Effector memory CD4-positive, alpha-beta T cell (primary cell): ENCODE measurements at regions not wholly inside any gene's neighbourhood (a gene's known extent, or its start where the extent isn't known, plus 50 kb on each side); places are given as distances from the start of the nearest gene placed in this dataset.

ENCODE experiments used
- DNase-seq, 3 donors: peaks; one replicate each; pipeline ENCODE4 v3.0.0-alpha.2; 2020
- H3K27ac ChIP-seq: 2 replicates; pipeline ENCODE4 v1.7.0; 2013; ENCODE audit warnings: mild to moderate bottlenecking, low read length, moderate library complexity; ENCODE audit not compliant: insufficient read depth, poor library complexity, severe bottlenecking
- H3K27me3 ChIP-seq: replicated peaks from 2 replicates; pipeline ENCODE4 v1.7.0; 2013; ENCODE audit warnings: mild to moderate bottlenecking, low read length; ENCODE audit not compliant: insufficient read depth, control insufficient read depth, poor library complexity, severe bottlenecking
- H3K36me3 ChIP-seq: 2 replicates; pipeline ENCODE4 v1.7.0; 2013; ENCODE audit warnings: mild to moderate bottlenecking, low read length, moderate library complexity; ENCODE audit not compliant: control insufficient read depth, insufficient read depth
- H3K4me1 ChIP-seq: 2 replicates; pipeline ENCODE4 v1.7.0; 2013; ENCODE audit warnings: low read length, mild to moderate bottlenecking; ENCODE audit not compliant: control insufficient read depth, insufficient read depth, poor library complexity, severe bottlenecking
- H3K4me3 ChIP-seq: 2 replicates; pipeline ENCODE4 v1.7.0; 2013; ENCODE audit warnings: low read length, low read depth, mild to moderate bottlenecking; ENCODE audit not compliant: insufficient read depth, poor library complexity, severe bottlenecking
- H3K9me3 ChIP-seq: 2 replicates; pipeline ENCODE4 v1.7.0; 2013; ENCODE audit warnings: mild to moderate bottlenecking, low read length, moderate library complexity; ENCODE audit not compliant: control insufficient read depth

- H3K27ac ChIP-seq: no peak overlapping the region
- no peaks in the 10 kb centered on the region for H3K27me3 ChIP-seq
- H3K4me1 ChIP-seq: no peaks in the 10 kb centered on the region
- DNase-seq: no peak
- H3K9me3 ChIP-seq: no peaks in the 10 kb centered on the region
- H3K4me3 ChIP-seq: no peak overlapping the region
- no peaks in the 10 kb centered on the region for H3K36me3 ChIP-seq
Observed at GRCh38 chr14:98946940-98947339, 325.1 kb downstream of the BCL11B start.

DNA sequence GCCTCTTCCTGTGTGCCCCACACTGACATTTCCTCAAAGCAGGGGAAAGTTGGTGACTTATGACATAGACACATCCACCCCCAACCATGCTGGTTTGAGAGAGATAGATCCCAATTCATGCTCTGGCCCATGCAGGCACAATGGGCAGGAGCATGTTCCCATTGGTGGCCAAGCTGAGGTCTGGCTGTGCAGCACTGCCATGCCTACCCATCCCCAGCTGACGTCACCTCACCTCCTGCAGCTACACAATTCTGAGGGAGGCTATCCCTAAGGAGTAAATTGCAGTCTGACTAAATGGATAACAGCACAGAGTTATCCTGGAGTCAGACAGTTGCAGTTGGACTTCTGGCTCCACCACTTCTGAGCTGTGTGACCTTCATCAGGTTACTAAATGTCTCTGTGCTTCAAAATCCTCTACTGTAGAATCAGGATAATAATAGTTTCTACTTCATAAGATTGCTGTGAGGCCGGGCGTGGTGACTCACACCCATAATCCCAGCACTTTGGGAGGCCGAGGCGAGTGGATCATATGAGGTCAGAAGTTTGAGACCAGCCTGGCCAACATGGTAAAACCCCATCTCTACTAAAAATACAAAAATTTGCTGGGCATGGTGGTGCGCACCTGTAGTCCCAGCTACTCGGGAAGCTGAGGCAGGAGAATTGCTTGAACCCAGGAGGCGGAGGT is 323.9 kb downstream of the BCL11B start:
- H3K4me1 ChIP-seq: no peaks in the 10 kb centered on the region
- H3K4me3 ChIP-seq: no peak overlapping the region
- H3K9me3 ChIP-seq: no peaks in the 10 kb centered on the region
- H3K36me3 ChIP-seq: no peaks in the 10 kb centered on the region
- no peak overlapping the region for H3K27ac ChIP-seq
- no peak for DNase-seq
- no peaks in the 10 kb centered on the region for H3K27me3 ChIP-seq

DNA sequence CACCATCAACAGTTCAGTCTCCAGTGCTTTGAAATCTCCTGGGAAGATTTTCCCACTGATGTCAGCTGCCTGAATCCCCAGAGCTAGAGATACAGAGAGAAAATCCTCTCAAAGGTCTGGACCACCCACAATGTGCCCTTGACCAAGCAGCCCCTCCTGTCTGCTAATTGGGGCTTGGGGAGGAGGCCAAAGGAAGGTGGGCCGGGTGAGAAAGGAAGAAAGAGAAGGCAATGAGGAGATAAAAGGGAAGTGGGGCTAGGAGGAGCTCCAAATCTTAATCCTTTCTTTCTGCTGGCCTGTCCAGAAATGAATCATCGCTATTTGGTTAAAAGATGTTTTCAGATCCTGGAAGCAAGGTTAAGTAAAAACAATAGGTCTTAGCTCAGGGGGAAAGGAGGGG is 322.9 kb downstream of the BCL11B start:
- Histone ChIP-seq H3K9me3 (no peaks in the 10 kb centered on the region), H3K27ac (no peak overlapping the region), H3K36me3 (no peaks in the 10 kb centered on the region), H3K27me3 (no peaks in the 10 kb centered on the region), H3K4me3 (no peak overlapping the region), H3K4me1 (no peaks in the 10 kb centered on the region)
- DNase-seq: no peak

DNA sequence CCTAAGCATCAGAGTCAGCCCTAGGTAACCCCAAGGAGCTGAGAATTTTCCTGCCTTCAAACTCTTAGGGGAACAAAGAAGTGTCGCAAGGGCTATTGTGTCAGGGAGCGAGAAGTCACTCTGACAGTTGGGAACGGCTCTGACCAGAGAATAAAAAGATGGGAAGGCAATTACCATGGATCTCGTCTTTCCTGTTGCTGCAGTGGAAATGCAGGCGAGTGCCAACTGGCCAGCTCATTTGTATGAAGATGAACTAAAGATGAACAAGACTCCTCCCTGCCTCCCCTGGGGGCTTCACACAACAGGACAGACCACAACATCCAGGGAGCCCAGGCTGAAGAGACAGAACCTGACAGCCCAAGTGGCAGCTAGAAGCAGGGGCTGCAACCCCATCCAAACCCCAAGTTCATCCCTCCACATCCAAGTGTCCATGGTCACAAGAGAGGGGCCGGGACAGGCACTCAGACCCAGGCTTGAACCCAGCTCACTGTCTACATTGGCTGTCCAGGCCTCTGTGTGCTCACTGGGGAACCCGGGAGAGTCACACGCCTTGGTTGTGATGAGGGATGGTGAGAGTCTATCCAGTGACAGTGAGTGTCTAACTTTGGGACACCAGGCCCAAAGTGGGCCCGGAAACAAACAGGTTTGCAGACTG is 322.4 kb downstream of the BCL11B start:
- Histone ChIP-seq H3K27ac (no peak overlapping the region), H3K9me3 (no peaks in the 10 kb centered on the region), H3K4me3 (no peak overlapping the region), H3K4me1 (no peaks in the 10 kb centered on the region), H3K27me3 (no peaks in the 10 kb centered on the region), H3K36me3 (no peaks in the 10 kb centered on the region)
- DNase-seq: no peak

DNA sequence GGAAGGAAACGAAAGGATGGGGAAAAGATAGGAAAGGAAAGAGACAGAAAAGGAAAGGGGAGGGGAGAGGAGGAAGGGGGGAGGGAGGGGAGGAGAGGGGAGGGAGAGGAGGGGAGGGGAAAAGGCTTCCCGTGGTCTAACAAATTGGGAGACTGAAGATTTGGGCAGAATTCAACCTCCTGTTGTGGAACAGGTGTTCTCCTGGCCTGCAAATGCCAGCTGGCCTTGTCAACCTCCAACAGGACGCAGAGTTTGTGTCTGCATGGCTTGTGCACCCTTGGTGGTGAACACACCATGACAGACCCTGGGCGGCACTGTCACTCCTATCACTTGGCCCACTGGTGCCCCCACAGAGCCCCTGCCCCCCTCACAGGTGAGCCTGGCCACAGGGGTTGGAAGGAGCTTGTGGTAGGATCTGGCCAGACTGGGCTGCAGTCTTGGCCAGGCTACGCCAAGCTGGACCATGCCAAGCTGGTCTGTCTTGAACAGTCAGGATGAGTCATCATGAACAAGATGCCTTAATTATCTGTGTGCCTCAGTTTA is 321.6 kb downstream of the BCL11B start:
- no peaks in the 10 kb centered on the region for H3K27me3 ChIP-seq
- no peak overlapping the region for H3K27ac ChIP-seq
- no peak overlapping the region for H3K4me3 ChIP-seq
- no peaks in the 10 kb centered on the region for H3K4me1 ChIP-seq
- no peak for DNase-seq
- H3K36me3 ChIP-seq: no peaks in the 10 kb centered on the region
- no peaks in the 10 kb centered on the region for H3K9me3 ChIP-seq

DNA sequence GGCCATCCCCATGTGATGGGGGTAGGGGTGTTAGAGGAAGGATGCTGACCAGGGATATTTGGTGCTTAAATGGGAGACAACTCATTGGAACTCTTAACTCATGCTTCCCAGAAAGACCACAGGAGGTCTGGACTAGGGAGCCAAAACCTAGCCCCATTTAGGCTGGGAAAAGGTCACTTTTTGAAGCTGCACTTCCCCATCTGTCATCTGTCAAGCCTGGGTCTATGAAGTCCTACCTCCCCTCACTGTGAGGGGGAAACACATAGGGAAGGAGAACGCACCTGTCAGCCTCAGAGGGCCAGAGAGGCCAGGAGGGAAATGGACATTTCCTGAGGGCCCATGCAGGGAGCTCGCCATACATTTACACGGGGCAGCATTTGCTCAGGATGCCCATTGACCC is 321.0 kb downstream of the BCL11B start:
- DNase-seq: no peak
- Histone ChIP-seq H3K36me3 (no peaks in the 10 kb centered on the region), H3K27ac (no peak overlapping the region), H3K4me3 (no peak overlapping the region), H3K9me3 (no peaks in the 10 kb centered on the region), H3K27me3 (no peaks in the 10 kb centered on the region), H3K4me1 (no peaks in the 10 kb centered on the region)

DNA sequence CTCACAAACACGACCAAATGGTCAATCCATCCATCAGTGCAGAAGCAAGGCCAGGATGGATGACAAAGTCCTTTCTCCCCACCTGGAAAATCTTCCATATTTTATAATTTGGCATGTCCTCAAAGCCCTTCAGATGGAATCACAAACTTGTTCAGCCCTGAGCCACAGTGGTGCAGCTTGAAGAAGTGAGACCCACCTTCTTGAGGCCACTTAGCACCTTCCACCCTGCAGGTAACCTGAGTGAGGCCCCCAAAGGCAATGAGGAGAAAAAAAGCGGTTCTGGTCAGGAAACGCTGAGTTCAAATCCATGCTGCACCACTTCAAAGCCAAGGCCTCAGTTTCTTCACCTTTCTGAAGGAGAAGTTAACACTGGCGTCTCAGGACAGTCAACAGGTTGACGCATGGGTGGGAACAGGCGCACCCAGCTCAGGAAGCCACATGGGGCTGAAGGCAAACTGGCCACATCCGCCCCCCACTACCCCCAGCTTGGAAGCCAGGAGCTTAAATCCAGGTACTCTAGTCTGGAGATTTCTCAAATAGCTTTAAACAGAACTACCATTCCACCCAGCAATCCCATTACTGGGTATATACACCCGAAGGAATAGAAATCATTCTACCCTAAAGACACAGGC is 320.4 kb downstream of the BCL11B start:
- H3K27ac ChIP-seq: no peak overlapping the region
- H3K9me3 ChIP-seq: no peaks in the 10 kb centered on the region
- H3K36me3 ChIP-seq: no peaks in the 10 kb centered on the region
- no peak overlapping the region for H3K4me3 ChIP-seq
- no peak for DNase-seq
- no peaks in the 10 kb centered on the region for H3K27me3 ChIP-seq
- H3K4me1 ChIP-seq: no peaks in the 10 kb centered on the region

- H3K4me1 ChIP-seq: no peaks in the 10 kb centered on the region
- no peak for DNase-seq
- H3K27ac ChIP-seq: no peak overlapping the region
- no peaks in the 10 kb centered on the region for H3K36me3 ChIP-seq
- no peak overlapping the region for H3K4me3 ChIP-seq
- no peaks in the 10 kb centered on the region for H3K9me3 ChIP-seq
- no peaks in the 10 kb centered on the region for H3K27me3 ChIP-seq
Observed at GRCh38 chr14:98952593-98953350, 319.2 kb downstream of the BCL11B start.

DNA sequence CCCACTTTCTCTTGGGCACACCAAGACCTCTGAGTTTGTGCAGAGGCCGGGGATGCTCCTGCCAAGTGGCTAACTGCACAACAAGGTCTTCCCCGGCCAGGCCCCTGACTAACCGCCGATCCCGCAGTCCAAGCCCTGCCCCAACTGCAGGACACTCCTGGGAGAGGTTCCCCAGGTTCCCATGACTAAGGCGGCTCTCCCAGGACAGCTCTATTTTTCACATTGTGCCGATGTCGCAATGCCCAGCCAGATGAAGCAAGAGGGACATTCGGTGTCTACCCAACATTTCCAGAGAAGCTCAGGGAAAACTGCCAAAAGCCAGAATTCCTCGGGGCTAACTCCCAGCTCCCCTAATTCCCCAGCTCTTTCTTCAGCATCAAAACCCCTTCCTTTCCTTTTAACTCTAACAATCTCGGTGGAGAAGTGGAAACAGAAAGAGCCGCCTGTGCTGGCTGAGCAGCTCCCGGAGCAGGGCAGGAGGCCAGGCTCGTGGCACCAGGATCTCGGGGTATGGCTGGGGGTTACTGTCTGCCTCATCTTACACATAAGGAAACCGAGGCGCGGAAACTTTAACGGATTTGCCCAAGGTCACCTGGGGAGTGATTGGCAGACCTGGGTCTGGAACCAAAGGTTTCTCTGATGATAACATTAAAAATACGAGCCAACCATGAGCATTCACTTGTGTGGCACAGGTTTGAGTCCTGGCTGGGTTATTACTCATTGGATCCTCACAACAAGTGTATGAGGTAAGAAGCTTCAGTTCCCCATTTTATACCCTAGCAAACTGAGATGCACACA is 318.2 kb downstream of the BCL11B start:
- no peak overlapping the region for H3K27ac ChIP-seq
- no peaks in the 10 kb centered on the region for H3K9me3 ChIP-seq
- H3K4me3 ChIP-seq: no peak overlapping the region
- no peaks in the 10 kb centered on the region for H3K27me3 ChIP-seq
- DNase-seq: no peak
- no peaks in the 10 kb centered on the region for H3K4me1 ChIP-seq
- no peaks in the 10 kb centered on the region for H3K36me3 ChIP-seq
